Occipital lobe (tissue), 1 donor: ENCODE measurements at regions not wholly inside any gene's neighbourhood (a gene's known extent, or its start where the extent isn't known, plus 50 kb on each side); places are given as distances from the start of the nearest gene placed in this dataset.
A peak's percentile ranks its signal among the peaks of the same experiment; 100 is the strongest.

Experiments used
- DNase-seq: peaks from one replicate; lab custom pipeline; 2025; lab: John Stamatoyannopoulos, UW

DNA sequence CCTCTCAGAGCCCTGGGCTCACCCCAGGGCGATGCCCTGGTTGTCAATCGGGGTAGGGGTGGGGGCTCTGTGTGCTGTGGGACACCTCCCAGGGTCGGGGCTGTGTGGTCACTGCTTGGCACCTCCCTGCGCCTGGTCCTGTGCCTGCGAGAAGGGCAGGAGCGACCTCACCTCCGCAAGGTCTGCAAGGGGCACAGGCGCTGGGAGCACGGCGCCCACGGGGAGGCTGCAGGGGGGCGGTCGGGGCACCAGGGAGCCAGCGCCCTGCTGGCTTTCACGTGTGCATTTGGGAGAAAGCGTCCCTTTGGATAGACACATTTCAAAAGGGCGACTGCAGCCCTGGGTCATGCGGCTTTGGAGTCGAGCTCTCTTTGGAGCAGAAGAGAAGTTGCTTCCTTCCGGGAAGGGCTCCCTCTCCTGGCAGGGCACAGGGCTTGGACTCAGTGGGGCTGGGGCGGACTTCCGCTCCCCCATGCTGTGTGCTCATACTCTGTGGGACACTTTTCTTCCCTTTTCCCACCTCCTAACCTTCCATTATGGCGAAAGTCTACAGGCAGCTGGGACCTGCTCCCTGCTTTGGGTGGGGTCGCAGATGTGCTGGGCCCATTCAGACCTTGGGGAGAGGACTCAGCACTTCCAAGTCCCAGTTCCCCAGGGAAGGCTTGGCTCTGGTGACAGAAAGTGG is 52.9 kb upstream of the SLC28A3 start:
- DNase-seq = no peak

DNA sequence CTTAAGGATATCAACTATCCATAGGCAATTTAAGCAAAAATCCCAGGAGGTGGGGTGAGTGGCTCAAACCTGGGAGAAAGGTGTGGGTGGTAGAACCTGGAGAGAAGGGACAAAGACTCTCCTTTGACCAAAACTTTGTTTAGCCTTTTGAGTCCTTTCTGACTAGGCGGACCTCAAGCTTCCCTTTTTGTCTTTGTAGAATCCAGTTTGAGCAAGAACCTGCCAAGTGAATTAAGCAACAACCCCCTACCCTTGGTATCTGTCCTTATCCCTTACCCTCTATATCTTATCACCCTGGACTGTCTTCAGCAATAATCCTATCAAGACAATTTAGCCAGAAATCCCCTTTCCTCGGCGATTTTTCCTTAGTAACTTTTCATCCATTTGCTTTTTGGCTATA is 53.5 kb upstream of the SLC28A3 start:
- no peak for DNase-seq

DNA sequence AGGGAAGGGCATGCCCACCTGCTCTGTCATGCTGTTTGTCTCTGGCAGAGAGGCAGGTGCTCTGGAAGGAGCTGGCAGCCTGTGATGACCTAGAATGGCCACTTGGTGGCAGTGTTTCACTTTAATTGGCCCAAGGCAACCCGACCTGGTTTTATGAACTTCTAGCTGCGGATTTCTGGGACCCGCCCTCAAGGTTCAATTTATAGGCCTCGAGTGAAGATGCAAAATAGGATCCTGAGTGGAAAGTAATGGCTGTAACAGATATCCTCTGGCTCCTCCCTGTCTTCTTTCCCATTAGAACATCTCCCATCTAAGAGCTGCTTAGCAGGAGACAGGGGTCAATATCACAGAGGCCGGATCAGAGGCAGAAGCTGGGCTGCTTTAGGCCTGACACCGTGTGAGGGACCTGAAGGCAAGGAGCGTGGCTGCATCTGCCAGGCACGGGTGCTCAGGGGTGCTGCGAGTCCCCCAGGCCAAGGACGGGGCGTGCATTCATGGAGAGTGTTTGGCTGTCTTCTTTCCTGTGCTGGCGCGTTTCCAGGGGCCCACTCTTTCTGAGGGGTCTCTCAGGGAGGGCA is 56.7 kb upstream of the SLC28A3 start:
- DNase-seq = peak; percentile 62

DNA sequence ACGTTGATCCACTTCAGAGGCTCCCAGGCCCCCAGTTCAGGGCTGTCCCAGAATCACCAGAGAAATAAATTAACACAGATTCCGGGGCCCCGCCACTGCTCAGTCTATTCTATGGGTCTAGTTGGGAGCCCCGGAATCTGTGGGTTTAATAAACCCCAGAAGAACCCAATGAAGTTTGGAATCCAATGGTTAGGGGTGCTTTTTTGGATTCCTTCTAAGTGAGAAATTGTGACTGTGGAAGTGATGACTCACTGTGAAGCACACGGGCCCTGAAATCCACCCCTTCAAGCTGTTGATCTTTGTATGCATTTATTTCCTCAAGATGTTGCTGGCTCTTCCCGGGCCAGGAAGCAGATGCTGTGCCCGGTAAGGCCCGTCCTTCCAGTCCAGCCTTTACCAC is 57.3 kb upstream of the SLC28A3 start:
- no peak for DNase-seq

DNA sequence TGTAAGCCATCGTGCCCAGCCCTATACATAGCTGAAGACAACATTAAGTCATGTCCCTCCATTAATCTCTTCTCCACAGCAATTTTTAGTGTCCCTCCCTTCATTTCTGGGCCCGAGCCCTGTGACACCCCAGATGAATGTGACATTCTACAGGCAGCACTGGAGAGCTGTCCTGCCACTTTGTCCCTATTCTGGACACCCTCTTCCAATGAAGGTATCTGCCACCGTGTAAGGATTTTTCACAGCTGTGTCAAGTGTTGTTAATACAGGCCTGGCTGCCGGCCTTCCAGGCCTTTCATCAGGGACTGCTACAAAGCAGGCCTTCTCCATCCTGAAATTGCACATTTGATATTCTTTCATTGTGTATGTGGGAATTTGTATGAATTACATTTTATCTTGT is 62.0 kb upstream of the SLC28A3 start:
- DNase-seq = no peak

DNA sequence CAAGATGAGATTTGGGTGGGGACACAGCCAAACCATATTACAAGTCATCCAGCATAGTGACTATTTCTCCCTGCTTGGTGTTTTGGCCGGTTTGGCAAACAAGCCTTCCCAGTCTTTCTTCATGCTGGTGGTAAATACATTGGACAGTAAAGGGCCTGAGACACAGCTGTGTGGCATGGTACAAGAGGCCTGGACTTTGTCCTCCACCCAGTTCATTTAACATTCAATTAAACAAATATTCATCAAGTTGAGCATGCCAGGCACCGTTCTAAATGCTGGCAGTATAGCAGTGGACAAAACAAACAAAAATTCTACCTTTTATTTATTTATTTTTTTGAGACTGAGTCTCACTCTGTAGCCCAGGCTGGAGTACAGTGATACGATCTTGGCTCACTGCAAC is 62.7 kb upstream of the SLC28A3 start:
- DNase-seq = no peak

DNA sequence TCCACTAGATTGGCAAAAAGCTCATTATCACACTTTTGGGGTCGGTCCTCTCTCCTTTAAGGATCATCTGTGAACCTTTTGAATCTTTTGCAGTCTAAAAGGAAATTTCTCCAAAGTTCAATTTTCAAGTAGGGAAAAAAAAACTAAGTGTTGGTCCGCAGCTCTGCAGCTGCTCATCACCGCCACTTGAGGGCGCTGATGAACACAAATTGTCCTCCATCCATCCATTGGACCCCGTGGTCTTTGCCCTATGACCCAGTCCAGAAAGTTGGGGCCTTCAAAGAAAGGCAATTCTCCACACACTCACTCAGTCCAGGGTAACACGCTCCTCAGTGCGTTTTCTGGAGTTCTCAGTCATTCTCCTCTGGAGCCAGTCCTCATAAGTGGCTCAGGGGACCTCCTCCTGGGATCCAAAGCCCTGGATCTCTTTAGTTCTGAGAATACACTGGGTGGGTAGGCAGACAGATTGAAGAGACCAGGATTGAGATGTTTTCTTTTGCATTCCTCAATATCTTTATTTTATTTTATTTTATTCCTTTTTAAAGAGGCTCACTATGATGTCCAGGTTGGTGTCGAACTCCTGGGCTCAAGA is 63.6 kb upstream of the SLC28A3 start:
- no peak for DNase-seq

DNA sequence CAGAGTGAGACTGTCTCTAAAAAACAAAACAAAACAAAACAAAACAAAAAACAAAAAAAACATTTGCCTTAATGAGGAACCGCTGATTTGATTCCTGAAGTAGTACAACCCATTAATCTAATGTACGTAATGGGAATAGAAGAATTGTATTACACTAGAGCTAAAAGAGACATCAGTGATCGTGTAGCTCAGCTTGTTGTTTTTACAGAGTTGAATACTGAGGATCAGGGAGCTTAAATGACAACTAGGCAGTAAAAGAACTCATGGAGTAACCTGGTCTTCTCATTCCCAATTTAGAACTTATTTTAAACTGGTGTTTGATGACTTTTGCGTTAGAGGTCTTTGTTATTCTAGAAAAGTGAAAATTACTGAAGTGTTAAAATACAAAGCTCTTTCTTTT is 65.1 kb upstream of the SLC28A3 start:
- no peak for DNase-seq

DNA sequence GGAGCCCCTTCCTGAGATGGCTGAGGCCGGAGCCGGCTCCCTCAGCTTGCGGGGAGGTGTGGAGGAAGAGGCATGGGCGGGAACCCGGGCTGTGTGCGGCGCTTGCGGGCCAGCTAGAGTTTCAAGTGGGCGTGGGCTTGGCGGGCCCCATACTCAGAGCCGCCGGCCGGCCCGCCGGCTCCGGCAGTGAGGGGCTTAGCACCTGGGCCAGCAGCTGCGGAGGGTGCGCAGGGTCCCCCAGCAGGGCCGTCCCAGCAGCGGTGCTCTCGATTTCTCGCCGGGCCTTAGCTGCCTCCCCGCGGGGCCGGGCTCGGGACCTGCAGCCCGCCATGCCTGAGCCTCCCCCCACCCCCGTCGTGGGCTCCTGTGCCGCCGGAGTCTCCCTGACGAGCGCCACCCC is 67.9 kb upstream of the SLC28A3 start:
- no peak for DNase-seq

DNA sequence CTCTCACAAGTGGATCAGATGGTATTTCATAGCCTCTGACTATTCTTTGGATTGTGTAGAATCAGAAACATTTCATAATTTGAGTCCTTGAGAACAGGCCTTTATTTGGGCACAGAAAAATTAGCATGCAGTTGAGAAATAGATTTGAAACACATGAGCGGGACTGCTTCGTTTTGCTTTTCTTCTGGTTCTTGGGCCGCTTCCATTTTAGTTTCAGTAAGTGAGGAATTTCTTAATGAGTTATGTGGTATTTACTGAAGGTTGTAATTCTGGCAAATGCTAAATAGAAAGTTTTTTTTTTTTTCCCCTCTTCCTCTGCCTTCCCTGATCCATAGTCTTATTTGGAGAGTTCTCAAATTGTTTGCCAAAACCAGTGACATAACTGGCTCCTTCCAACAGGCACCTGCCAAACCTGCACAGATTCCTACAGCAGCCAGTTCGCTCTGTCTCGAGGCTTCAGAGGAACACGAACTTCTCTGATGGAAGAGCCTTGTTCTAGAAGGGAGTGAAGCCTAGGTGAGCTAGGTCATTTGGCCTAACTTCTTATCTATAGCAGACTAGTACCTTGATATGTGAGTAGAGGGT is 71.2 kb upstream of the SLC28A3 start:
- DNase-seq = no peak

DNA sequence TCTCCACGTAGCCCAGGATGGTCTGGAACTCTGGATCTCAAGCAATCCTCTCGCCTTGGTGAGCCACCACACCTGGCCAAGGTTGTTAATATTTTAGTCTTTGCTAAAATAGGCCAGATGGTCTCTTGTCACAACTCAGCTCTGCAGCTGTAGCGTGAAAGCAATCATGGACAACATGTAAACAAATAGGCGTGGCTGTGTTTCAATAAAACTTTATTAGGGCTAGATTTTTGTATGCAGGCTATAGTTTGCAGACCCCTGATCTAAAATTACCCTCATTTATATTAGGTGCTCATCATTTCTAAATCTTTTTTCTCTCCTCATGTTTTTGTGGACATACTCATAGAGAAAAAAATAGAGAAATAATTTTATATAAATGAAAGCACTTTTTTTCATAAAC is 72.1 kb upstream of the SLC28A3 start:
- no peak for DNase-seq

DNA sequence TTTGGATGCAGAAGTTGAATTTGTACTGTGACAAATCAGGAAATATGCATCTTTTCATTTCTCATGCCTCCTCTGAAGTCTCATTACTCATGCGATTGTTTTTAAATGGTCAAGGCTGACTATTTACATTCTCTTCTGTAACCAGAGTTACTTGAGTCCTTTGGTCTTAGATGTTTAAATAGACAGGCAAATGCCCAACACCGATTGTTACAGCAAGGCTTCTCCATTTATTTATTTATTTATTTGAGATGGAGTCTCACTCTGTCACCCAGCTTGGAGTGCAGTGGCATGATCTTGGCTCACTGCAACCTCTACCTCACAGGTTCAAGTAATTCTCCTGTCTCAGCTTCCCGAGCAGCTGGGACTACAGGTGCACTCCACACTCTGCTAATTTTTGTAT is 72.7 kb upstream of the SLC28A3 start:
- DNase-seq = no peak

DNA sequence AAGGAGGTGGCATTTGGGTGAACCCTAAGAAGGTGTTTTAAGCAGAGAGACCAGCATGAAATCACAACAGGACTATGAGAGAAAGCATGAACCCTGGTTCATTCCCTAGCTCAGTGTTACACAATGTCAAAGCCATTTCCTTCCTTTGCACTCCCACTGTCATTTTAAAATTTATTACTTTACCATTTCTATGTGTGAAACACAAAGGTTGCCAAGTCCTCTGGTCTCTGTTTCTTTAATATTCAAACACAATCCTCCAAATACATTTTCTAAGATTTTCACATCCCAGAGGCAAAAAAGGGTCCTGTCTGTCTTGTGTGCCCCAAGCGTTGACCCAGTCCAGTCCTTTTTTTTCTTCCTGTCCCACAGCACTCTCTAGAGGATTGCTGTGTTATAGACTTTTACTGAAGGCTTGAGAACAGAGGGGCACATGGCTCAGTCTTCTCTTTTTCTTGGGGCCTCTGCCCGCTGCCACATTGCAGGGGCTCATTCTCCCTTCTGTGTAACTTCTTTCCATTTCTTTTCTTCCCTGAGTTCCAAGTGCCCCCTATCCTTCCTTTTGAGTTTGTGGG is 78.6 kb upstream of the SLC28A3 start:
- DNase-seq = no peak

DNA sequence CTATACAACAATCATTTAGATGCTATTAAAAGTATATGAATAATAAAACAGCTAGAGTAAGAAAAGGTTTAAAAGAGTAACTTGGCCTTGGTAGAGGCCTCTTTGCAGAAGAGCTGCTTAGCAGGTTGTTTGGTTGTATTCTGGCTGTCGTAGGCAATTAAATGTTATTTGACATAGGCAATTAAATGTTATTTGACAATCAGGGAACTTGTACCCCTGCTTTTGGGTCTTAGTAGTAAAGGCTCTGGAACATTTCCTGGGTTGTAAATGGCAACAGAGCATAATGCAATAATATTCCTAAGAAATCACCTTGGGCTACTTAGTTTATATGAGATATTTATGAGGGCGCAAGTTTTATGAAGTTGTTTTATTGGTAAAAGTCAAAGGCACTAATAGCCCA is 84.4 kb upstream of the SLC28A3 start:
- DNase-seq = no peak

DNA sequence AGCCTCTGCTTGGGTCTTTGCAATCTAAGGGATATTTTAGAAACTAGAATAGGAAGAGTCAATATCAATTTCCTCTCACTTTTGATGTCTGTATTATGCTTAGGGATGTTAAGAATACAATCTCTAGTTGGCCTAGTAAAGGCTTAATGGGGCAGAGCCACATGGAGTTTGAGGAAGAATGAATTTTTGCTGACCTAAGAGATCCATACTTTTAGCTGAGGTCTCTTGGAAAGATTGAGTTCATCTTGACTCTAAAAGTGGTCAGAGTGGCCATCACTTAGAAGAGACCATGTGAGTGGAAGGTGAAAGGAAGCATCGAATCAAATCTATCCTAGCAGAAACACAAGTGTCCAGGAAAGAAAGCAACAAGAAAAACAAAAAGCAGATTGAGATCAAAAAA is 92.2 kb upstream of the SLC28A3 start:
- no peak for DNase-seq

DNA sequence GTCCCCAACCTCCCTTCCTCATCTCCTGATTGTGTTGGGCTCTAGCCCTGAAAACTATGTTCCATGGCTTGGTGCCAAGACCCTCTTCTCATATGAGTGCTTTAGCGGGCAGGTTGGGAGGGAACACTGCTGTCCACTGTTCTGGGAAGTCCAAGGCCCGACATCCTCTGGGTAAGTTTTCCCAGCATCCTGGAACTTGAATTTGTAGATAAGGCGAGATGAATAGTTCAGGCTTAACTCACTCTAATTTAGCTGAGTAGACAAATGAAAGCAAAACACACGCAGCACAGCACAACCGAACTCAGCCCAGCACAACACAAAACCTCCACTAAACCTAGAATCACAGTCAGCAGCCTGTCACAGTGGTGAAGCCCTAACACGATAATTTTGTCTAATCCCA is 95.3 kb upstream of the SLC28A3 start:
- DNase-seq = no peak

DNA sequence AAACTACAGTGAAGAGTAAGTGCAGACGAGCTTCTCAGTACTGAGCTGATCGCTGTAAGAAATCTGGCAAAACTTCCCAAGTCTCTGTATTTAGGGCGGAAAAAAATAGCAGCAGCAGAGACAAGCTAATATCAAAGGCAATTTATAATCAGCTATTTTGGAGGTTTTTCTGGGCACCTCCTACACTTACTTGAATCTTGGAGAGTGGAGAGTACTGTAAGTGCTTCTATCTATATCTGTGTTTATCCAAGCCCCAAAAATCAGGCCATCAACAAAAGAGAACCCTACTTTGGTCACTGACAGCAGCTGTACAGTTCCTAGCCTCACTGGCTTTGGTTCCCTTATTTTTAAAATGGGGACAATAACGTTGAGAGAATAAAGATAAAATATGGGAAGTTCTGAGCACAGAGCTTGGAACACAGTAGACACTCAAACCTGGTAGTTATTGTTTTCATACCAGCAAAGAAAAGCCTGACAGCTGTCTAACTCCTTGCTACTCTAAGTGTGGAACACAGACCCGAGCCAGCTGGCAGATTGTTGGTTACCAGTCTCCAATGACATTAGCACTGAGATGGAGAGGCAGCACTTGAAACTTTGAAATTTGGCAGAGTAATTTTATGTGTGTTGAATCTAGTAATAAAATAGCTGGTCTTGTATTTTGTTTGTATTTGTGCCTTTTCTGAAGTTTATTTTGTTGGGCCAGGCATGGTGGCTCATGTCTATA is 96.0 kb upstream of the SLC28A3 start:
- DNase-seq = no peak

DNA sequence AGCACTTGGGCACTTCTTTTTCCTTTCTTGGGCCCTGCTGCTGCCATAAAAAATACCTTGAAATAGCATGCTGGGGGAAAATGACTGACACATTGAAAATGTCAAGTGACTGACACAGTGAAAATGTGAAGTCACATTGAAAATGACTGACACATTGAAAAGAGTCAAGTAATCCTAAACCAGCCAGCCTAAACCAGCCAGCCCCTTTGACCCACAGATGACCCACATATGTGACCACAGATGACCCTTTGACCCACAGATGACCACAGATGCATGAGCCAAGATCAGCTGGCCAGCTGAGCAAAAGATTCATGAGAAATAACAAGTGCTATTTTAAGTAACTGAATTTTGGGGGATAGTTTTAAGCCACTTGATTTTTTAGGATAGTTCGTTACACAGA is 97.8 kb upstream of the SLC28A3 start:
- DNase-seq = no peak

DNA sequence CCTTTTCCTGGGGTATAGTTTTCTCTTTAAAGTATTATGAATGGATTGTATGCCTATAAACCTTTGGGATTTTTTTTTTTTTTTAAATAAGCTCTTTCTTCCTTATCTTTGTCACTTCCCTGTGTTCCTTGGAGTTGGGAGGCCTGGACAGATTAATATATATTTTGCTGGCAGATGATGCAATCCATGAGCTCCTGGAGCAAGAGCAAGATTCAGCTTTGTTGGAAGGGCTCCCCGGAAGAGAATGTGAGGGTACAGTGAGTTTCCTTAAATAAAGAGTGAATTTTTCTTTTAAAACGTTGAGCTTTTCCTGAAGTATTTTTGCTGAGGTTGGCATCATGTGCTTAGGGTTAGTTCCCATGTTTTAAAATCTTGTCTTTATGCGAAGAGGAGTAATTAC is 98.7 kb upstream of the SLC28A3 start:
- no peak for DNase-seq

DNA sequence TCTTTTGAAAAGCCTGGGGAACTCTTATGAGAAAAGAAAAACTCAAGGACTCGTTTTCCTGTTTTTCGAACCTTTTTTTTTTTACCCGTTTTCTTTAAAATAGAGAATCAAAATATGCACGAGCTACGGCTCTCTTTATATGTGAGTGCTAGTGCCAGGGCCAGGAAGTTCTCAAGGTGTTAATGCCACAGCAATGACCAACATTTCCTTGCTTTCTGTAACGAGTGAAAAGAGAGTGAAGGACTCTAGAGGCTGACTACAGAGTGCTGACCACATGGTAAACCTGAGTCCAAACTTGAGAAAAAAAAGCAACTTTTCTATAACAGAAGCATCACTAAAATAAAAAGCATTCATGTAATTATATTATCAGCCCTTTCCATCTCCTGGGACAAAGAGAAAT is 102.2 kb upstream of the SLC28A3 start:
- DNase-seq = no peak

DNA sequence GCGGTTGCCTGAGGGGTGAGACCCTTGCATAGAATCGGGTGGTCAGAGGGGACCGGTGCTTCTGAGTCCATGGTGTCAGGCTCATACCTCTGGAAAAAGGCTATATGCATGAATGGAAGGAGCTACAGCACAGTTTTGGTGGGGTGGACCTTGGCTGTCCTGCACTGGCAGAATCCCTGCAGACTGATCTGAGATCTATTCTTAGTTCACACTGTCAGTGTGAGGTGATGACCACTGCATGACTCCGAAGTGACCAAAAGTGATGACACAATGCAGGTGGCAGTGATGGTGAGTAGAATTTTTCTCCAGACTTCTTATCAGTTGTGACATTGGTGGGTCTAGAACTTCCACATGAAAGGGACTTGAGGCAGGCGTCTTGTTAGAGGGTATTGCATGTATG is 105.2 kb upstream of the SLC28A3 start:
- no peak for DNase-seq

DNA sequence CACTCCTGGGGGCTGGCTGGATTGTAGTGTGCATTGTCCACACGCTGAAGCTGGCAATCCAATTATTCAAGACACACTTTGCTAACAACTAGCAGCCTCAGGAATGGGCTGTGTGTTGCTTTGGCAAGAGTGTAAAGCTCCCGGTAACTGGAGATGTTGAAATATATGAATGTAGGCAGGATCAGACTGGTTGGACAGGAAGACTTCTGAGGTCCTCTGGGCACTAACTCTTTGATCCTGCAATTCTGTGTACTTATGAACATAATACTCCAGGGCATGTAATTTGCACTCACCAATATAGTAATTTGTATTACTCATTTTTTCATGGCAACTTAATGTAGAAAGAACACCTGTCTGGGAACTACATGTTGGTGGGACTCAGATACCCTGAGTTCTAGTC is 106.7 kb upstream of the SLC28A3 start:
- DNase-seq = no peak
